Hepatocyte (in vitro differentiated cells): ENCODE measurements at regions not wholly inside any gene's neighbourhood (a gene's known extent, or its start where the extent isn't known, plus 50 kb on each side); places are given as distances from the start of the nearest gene placed in this dataset.

ENCODE experiments used
- DNase-seq: peaks from one replicate; pipeline ENCODE4 v3.0.0-alpha.2; 2016; ENCODE audit warnings: low spot score
- H2AFZ ChIP-seq: fragments of 200-600 bp; sonication (generic); 2 replicates; pipeline ENCODE4 v1.6.0; 2016; ENCODE audit warnings: antibody characterized with exemption, mild to moderate bottlenecking
- H3K27ac ChIP-seq: fragments of 200-600 bp; sonication (generic); 2 replicates; pipeline ENCODE4 v1.5.1; 2016; ENCODE audit warnings: mild to moderate bottlenecking
- H3K27me3 ChIP-seq: fragments of 200-600 bp; sonication (generic); 2 replicates; pipeline ENCODE4 v1.6.1; 2016
- H3K36me3 ChIP-seq: fragments of 200-600 bp; sonication (generic); replicated peaks from 2 replicates; pipeline ENCODE4 v1.5.1; 2016; ENCODE audit warnings: low read depth; ENCODE audit not compliant: insufficient read depth
- H3K4me1 ChIP-seq: fragments of 200-600 bp; sonication (generic); 2 replicates; pipeline ENCODE4 v1.5.1; 2016; ENCODE audit warnings: mild to moderate bottlenecking, moderate library complexity; ENCODE audit not compliant: insufficient read depth
- H3K4me2 ChIP-seq: fragments of 200-600 bp; sonication (generic); 2 replicates; pipeline ENCODE4 v1.6.0; 2016
- H3K4me3 ChIP-seq: fragments of 200-600 bp; sonication (generic); 2 replicates; pipeline ENCODE4 v1.5.1; 2016; ENCODE audit warnings: mild to moderate bottlenecking
- H3K79me2 ChIP-seq: fragments of 200-600 bp; sonication (generic); 2 replicates; pipeline ENCODE4 v1.6.0; 2017; ENCODE audit warnings: mild to moderate bottlenecking
- H3K9me2 ChIP-seq: fragments of 200-600 bp; sonication (generic); replicated peaks from 2 replicates; pipeline ENCODE4 v1.6.0; 2017; ENCODE audit warnings: mild to moderate bottlenecking; ENCODE audit not compliant: insufficient read depth
- H3K9me3 ChIP-seq: fragments of 200-600 bp; sonication (generic); 2 replicates; pipeline ENCODE4 v1.5.1; 2016; ENCODE audit warnings: low read depth, mild to moderate bottlenecking
- H4K20me1 ChIP-seq: fragments of 200-600 bp; sonication (generic); 2 replicates; pipeline ENCODE4 v1.6.0; 2016; ENCODE audit warnings: mild to moderate bottlenecking; ENCODE audit not compliant: insufficient read depth, poor library complexity, severe bottlenecking
- CTCF ChIP-seq: fragments of 200-600 bp; sonication (generic); IDR thresholded peaks from 2 replicates; pipeline ENCODE4 v1.5.1; 2016; ENCODE audit warnings: antibody characterized with exemption, mild to moderate bottlenecking; ENCODE audit not compliant: poor library complexity
- EZH2 ChIP-seq: fragments of 200-600 bp; sonication (generic); IDR thresholded peaks from 2 replicates; pipeline ENCODE4 v1.6.1; 2016; ENCODE audit warnings: antibody characterized with exemption, mild to moderate bottlenecking, borderline replicate concordance
- EZH2phosphoT487 ChIP-seq: fragments of 200-600 bp; sonication (generic); IDR thresholded peaks from one replicate; pipeline ENCODE4 v1.6.1; 2018; ENCODE audit warnings: antibody characterized with exemption, mild to moderate bottlenecking, low read depth, moderate library complexity; ENCODE audit not compliant: unreplicated experiment, severe bottlenecking
- WGBS: methylation state at CpG from one replicate; pipeline ENCODE4 v1.1.6; 2016; ENCODE audit warnings: low lambda C conversion rate; ENCODE audit errors: missing lambda C conversion rate; 5-methylcytosine and 5-hydroxymethylcytosine counted together

GRCh38 chr7:118758582-118758981, 534.1 kb downstream of the ANKRD7 start:
- Histone ChIP-seq H4K20me1 (no peaks in the 10 kb centered on the region), H3K4me1 (no peaks in the 10 kb centered on the region)

DNA sequence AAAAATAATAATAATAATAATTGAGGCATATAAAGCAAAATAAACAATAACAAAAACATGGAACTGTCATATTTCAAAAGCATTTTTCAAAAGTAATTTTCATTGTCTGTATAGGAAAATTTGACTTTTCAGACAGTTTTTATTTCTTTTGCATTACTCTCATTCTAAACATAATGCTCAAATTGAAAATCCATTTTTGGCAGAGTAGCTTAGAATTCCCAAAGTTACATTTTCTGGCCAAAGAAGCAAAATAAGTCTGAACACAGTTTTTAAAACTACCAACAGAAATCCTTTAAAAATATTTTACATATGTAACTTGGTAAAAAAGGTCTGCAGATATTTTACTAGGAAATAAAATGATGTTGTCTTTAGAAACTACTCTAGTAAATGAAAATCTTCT, 535.4 kb downstream of the ANKRD7 start:
- Histone ChIP-seq H3K9me2 (no peaks in the 10 kb centered on the region), H3K4me3 (no peak overlapping the region), H4K20me1 (no peaks in the 10 kb centered on the region), H3K27me3 (no peaks in the 10 kb centered on the region), H3K36me3 (no peaks in the 10 kb centered on the region), H3K9me3 (no peaks in the 10 kb centered on the region), H3K4me1 (no peaks in the 10 kb centered on the region), H3K4me2 (no peak overlapping the region), H3K79me2 (no peaks in the 10 kb centered on the region), H3K27ac (no peak overlapping the region), H2AFZ (no peak overlapping the region)
- TF ChIP-seq EZH2 (no peak), CTCF (no peak), EZH2phosphoT487 (no peak)
- DNase-seq: no peak

More at GRCh38 chr7:118758582-118758981, 534.1 kb downstream of the ANKRD7 start:
- Histone ChIP-seq H2AFZ (no peak overlapping the region), H3K27ac (no peak overlapping the region), H3K4me2 (no peak overlapping the region), H3K27me3 (no peaks in the 10 kb centered on the region), H3K4me3 (no peak overlapping the region), H3K79me2 (no peaks in the 10 kb centered on the region), H3K9me2 (no peaks in the 10 kb centered on the region), H3K36me3 (no peaks in the 10 kb centered on the region), H3K9me3 (no peaks in the 10 kb centered on the region)
- DNase-seq: no peak
- TF ChIP-seq EZH2phosphoT487: no peak

DNA sequence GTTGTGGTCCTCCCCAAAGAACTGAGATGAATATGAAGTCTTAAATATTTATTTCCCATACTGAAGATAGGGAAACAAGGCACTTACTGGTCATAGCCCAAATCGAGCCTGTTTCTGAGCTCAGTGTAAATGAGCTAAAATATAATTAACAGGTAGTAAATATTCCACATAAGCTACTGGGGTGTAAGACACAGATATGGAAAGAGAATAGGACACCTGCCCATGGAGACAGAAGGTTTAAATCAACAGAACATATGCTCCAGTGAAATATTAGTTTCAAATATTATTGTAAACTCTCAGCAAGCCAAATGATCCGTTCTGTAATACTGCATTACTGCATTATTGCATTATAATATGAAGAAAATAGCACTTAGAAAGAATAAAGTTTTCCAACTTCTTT, 537.9 kb downstream of the ANKRD7 start:
- DNase-seq: no peak

GRCh38 chr7:118764221-118764620, 539.7 kb downstream of the ANKRD7 start:
- H3K4me1 ChIP-seq: no peaks in the 10 kb centered on the region
- no peaks in the 10 kb centered on the region for H3K79me2 ChIP-seq
- no peak for DNase-seq
- no peaks in the 10 kb centered on the region for H4K20me1 ChIP-seq
- no peaks in the 10 kb centered on the region for H3K9me3 ChIP-seq
- WGBS: 93% methylated on average over 4 of the region's 4 CpGs
- no peak for TF ChIP-seq EZH2phosphoT487
- no peak for TF ChIP-seq CTCF
- no peak for TF ChIP-seq EZH2
- no peak overlapping the region for H2AFZ ChIP-seq
- H3K27ac ChIP-seq: no peak overlapping the region
- H3K36me3 ChIP-seq: no peaks in the 10 kb centered on the region
- no peak overlapping the region for H3K4me2 ChIP-seq
- no peak overlapping the region for H3K4me3 ChIP-seq
- H3K27me3 ChIP-seq: no peaks in the 10 kb centered on the region
- H3K9me2 ChIP-seq: no peaks in the 10 kb centered on the region

More for the DNA sequence above, 537.9 kb downstream of the ANKRD7 start:
- Histone ChIP-seq H3K79me2 (no peaks in the 10 kb centered on the region), H4K20me1 (no peaks in the 10 kb centered on the region), H3K4me3 (no peak overlapping the region), H3K4me2 (no peak overlapping the region), H3K9me3 (no peaks in the 10 kb centered on the region), H3K27ac (no peak overlapping the region), H3K9me2 (no peaks in the 10 kb centered on the region), H3K27me3 (no peaks in the 10 kb centered on the region), H3K36me3 (no peaks in the 10 kb centered on the region), H3K4me1 (no peaks in the 10 kb centered on the region), H2AFZ (no peak overlapping the region)
- TF ChIP-seq CTCF (no peak), EZH2phosphoT487 (no peak), EZH2 (no peak)
- 96% methylated on average over 2 of the region's 2 CpGs for WGBS
